Ascending aorta (tissue), 2 donors: ENCODE measurements at regions not wholly inside any gene's neighbourhood (a gene's known extent, or its start where the extent isn't known, plus 50 kb on each side); places are given as distances from the start of the nearest gene placed in this dataset.

Source experiments
- DNase-seq, 2 donors: peaks; one replicate each; pipeline ENCODE4 v3.0.0-alpha.2; 2019; ENCODE audit warnings: low spot score in 2 of 2
- H3K27ac ChIP-seq, 2 donors: fragments of 200-600 bp; sonication (generic); one replicate each; pipeline ENCODE4 v1.5.1; 2016 to 2017; ENCODE audit warnings: mild to moderate bottlenecking in 1 of 2
- H3K27me3 ChIP-seq: fragments of 200-600 bp; sonication (generic); one replicate; pipeline ENCODE4 v1.5.1; 2017
- H3K36me3 ChIP-seq, 2 donors: fragments of 200-600 bp; sonication (generic); one replicate each; pipeline ENCODE4 v1.5.1; 2016
- H3K4me1 ChIP-seq, 2 donors: fragments of 200-600 bp; sonication (generic); one replicate each; pipeline ENCODE4 v1.5.1; 2016 to 2017; ENCODE audit warnings: mild to moderate bottlenecking in 1 of 2
- H3K4me3 ChIP-seq, 2 donors: fragments of 200-600 bp; sonication (generic); one replicate each; pipeline ENCODE4 v1.5.1; 2016 to 2017; ENCODE audit warnings: mild to moderate bottlenecking in 1 of 2
- H3K9me3 ChIP-seq, 2 donors: fragments of 200-600 bp; sonication (generic); one replicate each; pipeline ENCODE4 v1.5.1; 2016
- intact Hi-C: fragments of 100-400 bp; cut with DNase I; formaldehyde crosslinking; loops from one replicate; pipeline ENCODE4 v1.15.1; 2023
- TF ChIP-seq, protein P1 (sequence below), 3 experiments: fragments of 200-600 bp in 2 of 3; fragments of 450-650 bp in 1 of 3; sonication (generic) in 2 of 3; IDR thresholded peaks; one replicate each; pipeline ENCODE4 v1.5.1; 2016 to 2019; ENCODE audit warnings: antibody characterized with exemption in 3 of 3, mild to moderate bottlenecking in 1 of 3, moderate library complexity in 1 of 3

DNA sequence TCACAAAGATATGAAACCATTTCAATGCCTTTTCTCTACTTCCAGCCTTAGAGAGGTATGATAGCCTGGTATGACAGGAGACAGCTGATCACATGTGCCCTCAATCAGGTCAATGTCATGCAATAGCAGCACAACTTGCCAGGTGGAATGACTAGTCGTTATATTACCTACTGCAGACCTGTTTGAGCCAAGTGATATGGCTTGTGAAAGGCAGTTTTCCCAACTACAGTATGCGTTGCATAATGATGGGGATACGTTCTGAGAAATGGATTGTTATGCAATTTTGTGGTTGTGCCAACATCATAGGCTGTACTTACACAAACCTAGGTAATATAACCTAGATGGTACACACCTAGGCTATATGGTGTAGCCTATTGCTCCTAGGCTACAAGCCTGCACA lies 262.8 kb downstream of the ICOS start:
- Histone ChIP-seq H3K4me3 (no peak overlapping the region), H3K27ac (no peak overlapping the region), H3K4me1 (no peaks in the 10 kb centered on the region), H3K9me3 (no peaks in the 10 kb centered on the region), H3K36me3 (no peaks in the 10 kb centered on the region), H3K27me3 (no peaks in the 10 kb centered on the region)
- DNase-seq: no peak
- TF ChIP-seq, protein P1, sequence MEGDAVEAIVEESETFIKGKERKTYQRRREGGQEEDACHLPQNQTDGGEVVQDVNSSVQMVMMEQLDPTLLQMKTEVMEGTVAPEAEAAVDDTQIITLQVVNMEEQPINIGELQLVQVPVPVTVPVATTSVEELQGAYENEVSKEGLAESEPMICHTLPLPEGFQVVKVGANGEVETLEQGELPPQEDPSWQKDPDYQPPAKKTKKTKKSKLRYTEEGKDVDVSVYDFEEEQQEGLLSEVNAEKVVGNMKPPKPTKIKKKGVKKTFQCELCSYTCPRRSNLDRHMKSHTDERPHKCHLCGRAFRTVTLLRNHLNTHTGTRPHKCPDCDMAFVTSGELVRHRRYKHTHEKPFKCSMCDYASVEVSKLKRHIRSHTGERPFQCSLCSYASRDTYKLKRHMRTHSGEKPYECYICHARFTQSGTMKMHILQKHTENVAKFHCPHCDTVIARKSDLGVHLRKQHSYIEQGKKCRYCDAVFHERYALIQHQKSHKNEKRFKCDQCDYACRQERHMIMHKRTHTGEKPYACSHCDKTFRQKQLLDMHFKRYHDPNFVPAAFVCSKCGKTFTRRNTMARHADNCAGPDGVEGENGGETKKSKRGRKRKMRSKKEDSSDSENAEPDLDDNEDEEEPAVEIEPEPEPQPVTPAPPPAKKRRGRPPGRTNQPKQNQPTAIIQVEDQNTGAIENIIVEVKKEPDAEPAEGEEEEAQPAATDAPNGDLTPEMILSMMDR (IDR thresholded peaks at IDR 0.05): no peak
- intact Hi-C loops: no loop called here

DNA sequence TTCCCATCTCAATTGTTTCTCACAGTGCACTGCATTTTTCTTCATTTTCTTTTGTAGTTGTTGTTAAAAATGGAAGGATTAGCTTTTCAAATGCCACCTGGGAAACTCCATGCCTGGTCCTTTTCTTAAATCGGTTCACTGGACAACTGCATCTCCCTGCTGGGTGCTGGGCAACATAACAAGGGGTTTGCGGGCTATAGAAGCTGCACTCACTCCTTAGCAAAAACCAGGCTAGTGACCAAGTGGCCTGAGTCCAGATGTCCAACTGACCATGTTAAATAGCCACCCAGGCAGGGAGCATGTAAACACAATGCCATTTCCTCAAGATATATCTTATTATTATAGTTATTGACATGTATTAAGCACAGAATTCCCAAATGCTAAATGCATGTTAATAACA lies 264.9 kb downstream of the ICOS start:
- DNase-seq: no peak
- no peaks in the 10 kb centered on the region for H3K4me1 ChIP-seq
- no peaks in the 10 kb centered on the region for H3K36me3 ChIP-seq
- H3K27ac ChIP-seq: no peak overlapping the region
- H3K27me3 ChIP-seq: no peaks in the 10 kb centered on the region
- H3K9me3 ChIP-seq: no peaks in the 10 kb centered on the region
- TF ChIP-seq, protein P1 (IDR thresholded peaks at IDR 0.05): no peak
- H3K4me3 ChIP-seq: no peak overlapping the region
- intact Hi-C loops: no loop called here

DNA sequence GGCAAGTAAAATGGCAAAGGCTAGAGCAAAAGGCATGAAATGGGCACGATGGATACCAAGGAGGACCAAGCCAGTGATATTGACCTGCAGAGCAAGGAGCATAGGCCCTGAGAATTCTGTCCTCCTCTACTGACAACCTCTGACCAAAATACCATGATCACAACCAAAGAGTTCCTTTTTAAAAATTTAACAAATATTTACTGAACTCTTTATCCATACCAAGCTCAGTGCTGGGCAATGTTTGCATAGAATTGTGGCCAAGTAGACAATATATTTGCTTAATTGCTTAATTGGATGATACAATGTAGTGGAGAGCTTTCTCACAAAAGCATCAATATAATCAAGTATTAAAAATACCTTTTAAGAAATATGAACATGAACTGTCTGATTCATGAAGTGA lies 265.7 kb downstream of the ICOS start:
- Histone ChIP-seq H3K36me3 (no peaks in the 10 kb centered on the region), H3K27me3 (no peaks in the 10 kb centered on the region), H3K4me1 (no peaks in the 10 kb centered on the region), H3K9me3 (no peaks in the 10 kb centered on the region), H3K4me3 (no peak overlapping the region), H3K27ac (no peak overlapping the region)
- intact Hi-C loops: no loop called here
- TF ChIP-seq, protein P1 (IDR thresholded peaks at IDR 0.05): no peak
- no peak for DNase-seq

DNA sequence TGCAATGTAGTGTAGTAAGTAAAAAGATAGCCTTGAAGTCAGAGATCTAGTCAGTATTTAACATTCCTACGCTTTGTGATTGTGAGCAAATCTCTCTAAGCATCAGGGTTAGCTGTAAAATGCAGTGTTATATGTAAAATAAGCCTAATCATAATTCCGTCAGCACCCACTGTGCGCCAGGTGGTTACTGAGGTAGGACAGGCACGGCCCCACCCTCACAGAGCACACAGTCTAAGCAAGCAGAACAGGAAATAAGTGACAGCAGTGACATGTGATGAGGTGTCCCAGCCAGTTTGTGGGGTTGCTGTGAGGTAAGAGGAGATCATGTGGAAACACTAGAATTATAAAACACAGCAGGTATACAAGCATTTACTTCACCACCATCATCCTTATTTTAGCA lies 267.1 kb downstream of the ICOS start:
- TF ChIP-seq, protein P1 (IDR thresholded peaks at IDR 0.05): no peak
- Histone ChIP-seq H3K4me3 (no peak overlapping the region), H3K4me1 (no peaks in the 10 kb centered on the region), H3K27ac (no peak overlapping the region), H3K9me3 (no peaks in the 10 kb centered on the region), H3K27me3 (no peaks in the 10 kb centered on the region), H3K36me3 (no peaks in the 10 kb centered on the region)
- intact Hi-C loops: no loop called here
- no peak for DNase-seq

DNA sequence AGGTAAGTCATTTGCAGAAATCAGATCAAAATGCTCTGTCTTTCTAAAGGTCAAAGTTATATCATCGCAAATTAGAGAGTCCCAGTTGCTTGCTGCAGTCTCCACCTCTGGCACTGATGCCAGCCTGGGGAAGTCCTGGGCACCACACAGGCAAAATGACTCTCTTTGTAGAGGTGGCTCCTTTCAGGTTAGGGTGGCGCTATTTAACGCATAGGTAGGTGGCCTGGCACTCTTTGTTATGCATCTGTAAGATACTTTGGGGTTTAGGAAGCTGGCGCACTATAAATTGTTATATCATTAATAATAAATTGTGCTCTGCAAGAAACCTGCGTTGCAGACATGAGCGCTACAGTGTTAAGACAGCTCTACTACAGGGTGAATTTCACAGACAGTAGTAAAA lies 268.5 kb downstream of the ICOS start:
- H3K4me3 ChIP-seq: no peak overlapping the region
- H3K4me1 ChIP-seq: no peaks in the 10 kb centered on the region
- DNase-seq: no peak
- intact Hi-C loops: no loop called here
- no peaks in the 10 kb centered on the region for H3K9me3 ChIP-seq
- H3K27me3 ChIP-seq: no peaks in the 10 kb centered on the region
- TF ChIP-seq, protein P1 (IDR thresholded peaks at IDR 0.05): no peak
- H3K36me3 ChIP-seq: no peaks in the 10 kb centered on the region
- no peak overlapping the region for H3K27ac ChIP-seq

DNA sequence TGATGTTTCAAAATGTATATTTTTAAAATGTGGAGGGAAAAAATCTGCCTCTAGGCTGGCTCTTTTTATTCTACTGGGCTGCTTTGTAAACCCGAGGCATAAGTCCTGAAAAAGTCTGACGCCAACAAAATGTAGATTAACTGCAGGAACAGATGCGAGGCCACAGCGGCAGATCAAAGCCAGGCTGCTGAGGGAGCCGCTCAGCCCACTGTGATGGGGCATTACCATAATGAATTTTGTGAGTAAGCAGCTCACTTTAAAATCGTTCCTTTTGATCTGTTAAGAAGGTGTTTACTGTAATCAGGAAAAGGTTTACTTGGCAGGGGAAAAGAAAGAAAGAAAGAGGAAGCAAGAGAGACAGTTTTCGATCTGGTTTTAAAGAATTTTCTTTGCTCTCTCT lies 269.0 kb downstream of the ICOS start:
- TF ChIP-seq, protein P1 (IDR thresholded peaks at IDR 0.05): no peak
- H3K27me3 ChIP-seq: no peaks in the 10 kb centered on the region
- no peak overlapping the region for H3K27ac ChIP-seq
- intact Hi-C loops: no loop called here
- DNase-seq: no peak
- no peaks in the 10 kb centered on the region for H3K4me1 ChIP-seq
- H3K4me3 ChIP-seq: no peak overlapping the region
- H3K9me3 ChIP-seq: no peaks in the 10 kb centered on the region
- H3K36me3 ChIP-seq: no peaks in the 10 kb centered on the region
